OCI-LY3 (cell line): ENCODE measurements at regions not wholly inside any gene's neighbourhood (a gene's known extent, or its start where the extent isn't known, plus 50 kb on each side); places are given as distances from the start of the nearest gene placed in this dataset.

ENCODE experiments used
- H2AFZ ChIP-seq: fragments of 200-600, 300-600 bp; shearing (Covaris generic); 2 replicates; pipeline ENCODE4 v1.6.0; 2014; ENCODE audit warnings: antibody characterized with exemption, low read depth, low read length
- H3K27ac ChIP-seq: fragments of 200-600, 300-600 bp; sonication (generic); 2 replicates; pipeline ENCODE4 v1.5.1; 2014; ENCODE audit warnings: mild to moderate bottlenecking, low read length, moderate library complexity, mixed read lengths
- H3K27me3 ChIP-seq: fragments of 200-600, 300-600 bp; sonication (generic); 2 replicates; pipeline ENCODE4 v1.6.1; 2014; ENCODE audit warnings: low read depth, low read length, mixed read lengths
- H3K36me3 ChIP-seq: fragments of 200-600, 300-600 bp; sonication (generic); replicated peaks from 2 replicates; pipeline ENCODE3; 2014; ENCODE audit warnings: low read depth, low read length, mixed read lengths
- H3K4me1 ChIP-seq: fragments of 300-600, 200-600 bp; sonication (generic); 2 replicates; pipeline ENCODE4 v1.6.1; 2014; ENCODE audit warnings: low read length, mixed read lengths
- H3K4me2 ChIP-seq: fragments of 200-600, 300-600 bp; sonication (generic); 2 replicates; pipeline ENCODE4 v1.6.1; 2014; ENCODE audit warnings: low read length, mixed read lengths
- H3K4me3 ChIP-seq: fragments of 300-600, 200-600 bp; sonication (generic); 2 replicates; pipeline ENCODE4 v1.5.1; 2014; ENCODE audit warnings: antibody characterized with exemption, mild to moderate bottlenecking, low read length, moderate library complexity
- H3K79me2 ChIP-seq: fragments of 300-600, 200-600 bp; shearing (Covaris generic); 2 replicates; pipeline ENCODE4 v1.6.1; 2014; ENCODE audit warnings: mild to moderate bottlenecking, low read length, mixed read lengths
- H3K9ac ChIP-seq: fragments of 300-600, 200-600 bp; shearing (Covaris generic); 2 replicates; pipeline ENCODE4 v1.6.0; 2014; ENCODE audit warnings: mild to moderate bottlenecking, low read length, moderate library complexity
- H3K9me3 ChIP-seq: fragments of 200-600, 300-600 bp; shearing (Covaris generic); 2 replicates; pipeline ENCODE4 v1.6.1; 2014; ENCODE audit warnings: low read length, mixed read lengths; ENCODE audit not compliant: insufficient read depth
- H4K20me1 ChIP-seq: fragments of 200-600, 300-600 bp; sonication (generic); 2 replicates; pipeline ENCODE4 v1.6.1; 2016; ENCODE audit warnings: low read length, mixed read lengths; ENCODE audit not compliant: insufficient read depth
- EZH2phosphoT487 ChIP-seq: fragments of 200-600 bp; shearing (Covaris generic); IDR thresholded peaks from 2 replicates; pipeline ENCODE4 v1.6.1; 2018; ENCODE audit warnings: antibody characterized with exemption, mixed run types, low read depth
- TF ChIP-seq, protein P1 (sequence below): fragments of 200-600, 300-600 bp; sonication (generic); IDR thresholded peaks from 2 replicates; pipeline ENCODE4 v1.5.1; 2014; ENCODE audit warnings: antibody characterized with exemption, low read length, low read depth

DNA sequence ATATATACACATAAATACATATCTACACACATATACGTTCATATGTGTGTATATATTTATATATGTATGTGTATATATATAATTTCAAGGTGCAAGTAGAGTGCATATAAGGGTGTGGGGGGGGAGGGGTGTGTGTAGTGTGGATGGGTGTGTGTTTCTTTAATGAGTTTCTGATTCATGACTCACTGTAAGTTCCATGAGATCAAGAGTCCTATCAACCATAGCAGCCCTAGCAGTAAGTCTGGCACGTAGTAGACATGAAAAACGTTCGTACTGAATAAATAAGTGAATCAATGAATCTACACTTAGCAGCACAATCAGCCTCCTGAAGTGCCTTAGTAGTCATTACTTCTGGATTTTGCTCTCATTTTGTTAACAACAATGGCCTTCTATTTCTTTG is 61.9 kb upstream of the KRTAP11-1 start:
- Histone ChIP-seq H3K9ac (no peak overlapping the region), H3K4me1 (no peaks in the 10 kb centered on the region), H3K27ac (no peak overlapping the region), H4K20me1 (no peaks in the 10 kb centered on the region), H3K36me3 (no peaks in the 10 kb centered on the region), H2AFZ (no peak overlapping the region), H3K9me3 (no peaks in the 10 kb centered on the region), H3K79me2 (no peaks in the 10 kb centered on the region), H3K27me3 (no peaks in the 10 kb centered on the region), H3K4me3 (no peak overlapping the region), H3K4me2 (no peak overlapping the region)
- TF ChIP-seq, protein P1, sequence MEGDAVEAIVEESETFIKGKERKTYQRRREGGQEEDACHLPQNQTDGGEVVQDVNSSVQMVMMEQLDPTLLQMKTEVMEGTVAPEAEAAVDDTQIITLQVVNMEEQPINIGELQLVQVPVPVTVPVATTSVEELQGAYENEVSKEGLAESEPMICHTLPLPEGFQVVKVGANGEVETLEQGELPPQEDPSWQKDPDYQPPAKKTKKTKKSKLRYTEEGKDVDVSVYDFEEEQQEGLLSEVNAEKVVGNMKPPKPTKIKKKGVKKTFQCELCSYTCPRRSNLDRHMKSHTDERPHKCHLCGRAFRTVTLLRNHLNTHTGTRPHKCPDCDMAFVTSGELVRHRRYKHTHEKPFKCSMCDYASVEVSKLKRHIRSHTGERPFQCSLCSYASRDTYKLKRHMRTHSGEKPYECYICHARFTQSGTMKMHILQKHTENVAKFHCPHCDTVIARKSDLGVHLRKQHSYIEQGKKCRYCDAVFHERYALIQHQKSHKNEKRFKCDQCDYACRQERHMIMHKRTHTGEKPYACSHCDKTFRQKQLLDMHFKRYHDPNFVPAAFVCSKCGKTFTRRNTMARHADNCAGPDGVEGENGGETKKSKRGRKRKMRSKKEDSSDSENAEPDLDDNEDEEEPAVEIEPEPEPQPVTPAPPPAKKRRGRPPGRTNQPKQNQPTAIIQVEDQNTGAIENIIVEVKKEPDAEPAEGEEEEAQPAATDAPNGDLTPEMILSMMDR: no peak
- TF ChIP-seq EZH2phosphoT487: no peak

DNA sequence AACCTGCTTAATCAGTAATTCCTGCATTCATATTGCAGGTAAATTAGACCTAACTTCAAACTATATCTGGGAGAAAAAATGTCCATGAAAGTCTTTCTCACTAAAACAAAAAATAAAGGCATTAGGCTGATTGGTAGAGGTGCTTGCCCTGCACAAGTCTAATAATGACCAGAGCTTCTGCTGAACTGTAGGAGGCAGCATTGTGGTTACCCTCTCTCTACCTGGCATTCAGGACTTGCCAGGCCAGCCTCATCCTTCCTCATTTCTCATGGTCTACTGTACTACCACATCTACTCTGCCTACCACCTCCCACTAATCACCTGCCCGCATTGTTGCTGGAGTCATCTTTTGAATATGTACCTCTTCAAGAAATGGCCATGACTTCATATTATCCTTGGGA is 60.8 kb upstream of the KRTAP11-1 start:
- H3K79me2 ChIP-seq: no peaks in the 10 kb centered on the region
- H3K4me3 ChIP-seq: no peak overlapping the region
- H3K27me3 ChIP-seq: no peaks in the 10 kb centered on the region
- no peak overlapping the region for H3K9ac ChIP-seq
- H3K36me3 ChIP-seq: no peaks in the 10 kb centered on the region
- no peaks in the 10 kb centered on the region for H3K4me1 ChIP-seq
- H3K9me3 ChIP-seq: no peaks in the 10 kb centered on the region
- H2AFZ ChIP-seq: no peak overlapping the region
- H4K20me1 ChIP-seq: no peaks in the 10 kb centered on the region
- H3K27ac ChIP-seq: no peak overlapping the region
- no peak overlapping the region for H3K4me2 ChIP-seq
- TF ChIP-seq, protein P1: peak; percentile 16; the same call in 1 of the 2 replicates
- TF ChIP-seq EZH2phosphoT487: no peak

DNA sequence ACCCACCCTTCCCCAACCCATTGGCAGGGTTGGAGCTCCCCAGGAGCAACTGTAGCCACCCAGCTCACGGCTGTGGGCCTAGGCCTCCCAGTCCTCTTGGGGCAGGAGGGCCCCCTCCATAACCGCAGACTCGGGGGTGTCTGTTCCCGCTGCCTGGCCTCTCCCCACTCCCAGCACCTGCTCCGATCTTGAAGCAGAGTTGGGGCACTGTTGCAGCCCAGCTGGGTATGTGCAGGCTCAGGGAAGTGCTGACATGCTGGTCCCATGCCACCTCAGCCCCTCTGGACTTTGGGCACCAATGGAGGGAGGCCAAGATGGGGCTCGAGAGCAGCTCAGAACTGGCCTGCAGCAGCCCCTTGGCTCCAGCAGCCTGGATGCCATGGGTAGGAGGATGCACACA is 54.8 kb upstream of the KRTAP11-1 start:
- no peaks in the 10 kb centered on the region for H4K20me1 ChIP-seq
- no peak for TF ChIP-seq EZH2phosphoT487
- TF ChIP-seq, protein P1: no peak
- no peak overlapping the region for H3K9ac ChIP-seq

DNA sequence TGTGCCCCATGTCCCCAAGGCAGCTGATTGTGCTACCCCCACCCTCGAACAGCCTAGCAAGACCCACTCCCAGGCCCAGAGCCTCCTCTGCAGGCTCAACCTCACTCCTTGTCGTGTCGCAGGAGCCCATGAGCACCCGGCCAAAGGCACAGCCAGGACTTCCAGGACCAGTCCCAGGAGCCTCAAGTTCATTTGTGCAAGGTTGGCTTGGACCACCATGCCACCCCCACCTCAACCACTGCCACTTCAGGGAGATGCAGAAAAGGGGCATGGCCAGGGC is 54.4 kb upstream of the KRTAP11-1 start:
- Histone ChIP-seq H3K4me2 (no peak overlapping the region), H2AFZ (no peak overlapping the region), H3K79me2 (no peaks in the 10 kb centered on the region), H3K27me3 (no peaks in the 10 kb centered on the region), H3K9ac (no peak overlapping the region), H3K36me3 (no peaks in the 10 kb centered on the region), H4K20me1 (no peaks in the 10 kb centered on the region), H3K27ac (no peak overlapping the region), H3K9me3 (no peaks in the 10 kb centered on the region), H3K4me1 (no peaks in the 10 kb centered on the region), H3K4me3 (no peak overlapping the region)
- TF ChIP-seq EZH2phosphoT487: no peak
- TF ChIP-seq, protein P1: no peak

More for the DNA sequence above, 54.8 kb upstream of the KRTAP11-1 start:
- Histone ChIP-seq H3K4me2 (no peak overlapping the region), H3K4me1 (no peaks in the 10 kb centered on the region), H3K4me3 (no peak overlapping the region), H3K79me2 (no peaks in the 10 kb centered on the region), H3K27me3 (no peaks in the 10 kb centered on the region), H3K27ac (no peak overlapping the region), H2AFZ (no peak overlapping the region), H3K9me3 (no peaks in the 10 kb centered on the region), H3K36me3 (no peaks in the 10 kb centered on the region)
